ENCODE measurements at regions not wholly inside any gene's neighbourhood (a gene's known extent, or its start where the extent isn't known, plus 50 kb on each side); places are given as distances from the start of the nearest gene placed in this dataset.
"Not testable (repeated sequence)": the region's sequence is repeated elsewhere in the genome, so short reads cannot be mapped to it uniquely, and the experiment has no call there.

DNA sequence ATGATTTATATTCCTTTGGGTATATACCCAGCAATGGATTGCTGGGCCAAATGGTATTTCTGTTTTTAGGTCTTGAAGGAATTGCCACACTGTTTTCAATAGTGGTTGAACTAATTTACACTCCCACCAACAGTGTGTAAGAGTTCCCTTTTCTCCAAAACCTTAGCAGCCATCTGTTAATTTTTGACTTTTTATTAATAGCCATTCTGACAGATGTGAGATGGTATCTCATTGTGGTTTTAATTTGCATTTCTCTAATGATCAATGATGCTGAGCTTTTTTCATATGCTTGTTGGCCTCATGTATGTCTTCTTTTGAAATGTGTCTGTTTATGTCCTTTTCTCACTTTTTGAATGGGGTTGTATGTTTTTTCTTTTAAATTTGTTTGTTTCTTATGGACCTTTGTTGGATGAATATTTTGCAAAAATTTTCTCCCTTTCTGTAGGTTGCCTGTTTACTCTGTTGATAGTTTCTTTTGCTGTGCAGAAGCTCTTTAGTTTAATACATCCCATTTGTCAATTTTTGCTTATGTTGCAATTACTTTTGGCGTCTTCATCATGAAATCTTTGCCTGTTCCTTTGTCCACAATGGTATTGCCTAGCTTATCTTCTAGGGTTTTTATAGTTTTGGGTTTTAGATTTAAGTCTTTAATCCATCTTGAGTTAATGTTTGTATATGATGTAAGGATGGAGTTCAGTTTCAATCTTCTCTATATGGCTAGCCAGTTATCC, 119.7 kb upstream of the XIRP2 start:
- no peak for DNase-seq (ENCODE audit: low read depth in 1 of 2, low spot score in 1 of 2)
- Histone ChIP-seq H3K27ac (replicated peaks) (no peak overlapping the region), H3K27me3 (ENCODE audit: insufficient read depth, poor library complexity, severe bottlenecking) (no peaks in the 10 kb centered on the region), H3K4me3 (replicated peaks; ENCODE audit: insufficient read depth, low read length) (no peak overlapping the region)
- TF ChIP-seq SPI1 (IDR thresholded peaks at IDR 0.05; ENCODE audit: borderline replicate concordance, low read depth) = no peak
- TF ChIP-seq, protein P1, sequence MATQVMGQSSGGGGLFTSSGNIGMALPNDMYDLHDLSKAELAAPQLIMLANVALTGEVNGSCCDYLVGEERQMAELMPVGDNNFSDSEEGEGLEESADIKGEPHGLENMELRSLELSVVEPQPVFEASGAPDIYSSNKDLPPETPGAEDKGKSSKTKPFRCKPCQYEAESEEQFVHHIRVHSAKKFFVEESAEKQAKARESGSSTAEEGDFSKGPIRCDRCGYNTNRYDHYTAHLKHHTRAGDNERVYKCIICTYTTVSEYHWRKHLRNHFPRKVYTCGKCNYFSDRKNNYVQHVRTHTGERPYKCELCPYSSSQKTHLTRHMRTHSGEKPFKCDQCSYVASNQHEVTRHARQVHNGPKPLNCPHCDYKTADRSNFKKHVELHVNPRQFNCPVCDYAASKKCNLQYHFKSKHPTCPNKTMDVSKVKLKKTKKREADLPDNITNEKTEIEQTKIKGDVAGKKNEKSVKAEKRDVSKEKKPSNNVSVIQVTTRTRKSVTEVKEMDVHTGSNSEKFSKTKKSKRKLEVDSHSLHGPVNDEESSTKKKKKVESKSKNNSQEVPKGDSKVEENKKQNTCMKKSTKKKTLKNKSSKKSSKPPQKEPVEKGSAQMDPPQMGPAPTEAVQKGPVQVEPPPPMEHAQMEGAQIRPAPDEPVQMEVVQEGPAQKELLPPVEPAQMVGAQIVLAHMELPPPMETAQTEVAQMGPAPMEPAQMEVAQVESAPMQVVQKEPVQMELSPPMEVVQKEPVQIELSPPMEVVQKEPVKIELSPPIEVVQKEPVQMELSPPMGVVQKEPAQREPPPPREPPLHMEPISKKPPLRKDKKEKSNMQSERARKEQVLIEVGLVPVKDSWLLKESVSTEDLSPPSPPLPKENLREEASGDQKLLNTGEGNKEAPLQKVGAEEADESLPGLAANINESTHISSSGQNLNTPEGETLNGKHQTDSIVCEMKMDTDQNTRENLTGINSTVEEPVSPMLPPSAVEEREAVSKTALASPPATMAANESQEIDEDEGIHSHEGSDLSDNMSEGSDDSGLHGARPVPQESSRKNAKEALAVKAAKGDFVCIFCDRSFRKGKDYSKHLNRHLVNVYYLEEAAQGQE (IDR thresholded peaks at IDR 0.05; ENCODE audit: insufficient replicate concordance, low read depth) = no peak
- no peak for TF ChIP-seq GABPA (IDR thresholded peaks at IDR 0.05; ENCODE audit: low read depth)
- TF ChIP-seq, protein P2, sequence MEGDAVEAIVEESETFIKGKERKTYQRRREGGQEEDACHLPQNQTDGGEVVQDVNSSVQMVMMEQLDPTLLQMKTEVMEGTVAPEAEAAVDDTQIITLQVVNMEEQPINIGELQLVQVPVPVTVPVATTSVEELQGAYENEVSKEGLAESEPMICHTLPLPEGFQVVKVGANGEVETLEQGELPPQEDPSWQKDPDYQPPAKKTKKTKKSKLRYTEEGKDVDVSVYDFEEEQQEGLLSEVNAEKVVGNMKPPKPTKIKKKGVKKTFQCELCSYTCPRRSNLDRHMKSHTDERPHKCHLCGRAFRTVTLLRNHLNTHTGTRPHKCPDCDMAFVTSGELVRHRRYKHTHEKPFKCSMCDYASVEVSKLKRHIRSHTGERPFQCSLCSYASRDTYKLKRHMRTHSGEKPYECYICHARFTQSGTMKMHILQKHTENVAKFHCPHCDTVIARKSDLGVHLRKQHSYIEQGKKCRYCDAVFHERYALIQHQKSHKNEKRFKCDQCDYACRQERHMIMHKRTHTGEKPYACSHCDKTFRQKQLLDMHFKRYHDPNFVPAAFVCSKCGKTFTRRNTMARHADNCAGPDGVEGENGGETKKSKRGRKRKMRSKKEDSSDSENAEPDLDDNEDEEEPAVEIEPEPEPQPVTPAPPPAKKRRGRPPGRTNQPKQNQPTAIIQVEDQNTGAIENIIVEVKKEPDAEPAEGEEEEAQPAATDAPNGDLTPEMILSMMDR (IDR thresholded peaks at IDR 0.05; ENCODE audit: insufficient read depth, low read length) = no peak
- TF ChIP-seq POLR2AphosphoS5 (IDR thresholded peaks at IDR 0.05; ENCODE audit: low read depth) = no peak

DNA sequence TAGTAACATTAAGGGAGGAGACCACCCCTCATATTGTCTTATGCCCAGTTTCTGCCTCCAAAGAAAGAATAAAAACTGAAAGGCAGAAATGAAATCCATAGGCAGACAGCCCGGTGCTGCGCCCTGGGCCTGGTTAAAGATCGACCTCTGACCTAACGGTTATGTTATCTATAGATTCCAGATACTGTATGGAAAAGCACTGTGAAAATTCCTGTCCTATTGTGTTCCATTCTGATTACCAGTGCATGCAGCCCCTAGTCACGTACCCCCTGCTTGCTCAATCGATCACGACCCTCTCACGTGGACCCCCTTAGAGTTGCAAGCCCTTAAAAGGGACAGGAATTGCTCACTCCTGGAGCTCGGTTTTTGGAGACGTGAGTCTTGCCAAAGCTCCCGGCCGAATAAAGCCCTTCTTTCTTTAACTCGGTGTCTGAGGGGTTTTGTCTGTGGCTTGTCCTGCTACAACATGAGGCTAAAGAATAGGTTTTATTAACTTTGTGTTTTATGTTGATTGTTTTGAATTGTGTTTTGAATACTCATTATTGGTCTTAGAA, 121.4 kb upstream of the XIRP2 start:
- not testable (repeated sequence) for H3K27me3 ChIP-seq (ENCODE audit: insufficient read depth, poor library complexity, severe bottlenecking); H3K27ac ChIP-seq (replicated peaks); H3K4me3 ChIP-seq (replicated peaks; ENCODE audit: insufficient read depth, low read length); DNase-seq (ENCODE audit: low read depth in 1 of 2, low spot score in 1 of 2)

DNA sequence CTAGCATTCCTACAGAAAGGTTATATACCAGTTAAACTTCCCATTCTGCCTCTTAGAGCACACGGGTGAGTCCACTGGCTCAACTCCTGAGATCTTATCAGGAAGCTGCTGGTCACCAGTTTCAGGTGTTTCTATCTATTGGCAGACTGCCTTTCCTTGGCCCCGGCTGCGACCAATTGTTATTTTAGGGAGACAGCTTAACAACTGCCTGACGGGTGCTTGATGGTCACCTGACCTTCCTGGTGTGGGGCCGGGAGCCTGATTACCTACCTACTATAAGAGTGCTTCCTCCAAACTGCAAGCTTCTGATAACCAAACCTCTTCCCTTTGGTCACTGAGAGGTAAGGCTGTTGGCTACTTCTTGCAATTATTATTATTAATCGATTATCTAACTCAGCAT, 122.1 kb upstream of the XIRP2 start:
- DNase-seq (ENCODE audit: low read depth in 1 of 2, low spot score in 1 of 2) = no peak
- no peaks in the 10 kb centered on the region for H3K27me3 ChIP-seq (ENCODE audit: insufficient read depth, poor library complexity, severe bottlenecking)
- TF ChIP-seq GABPA (IDR thresholded peaks at IDR 0.05; ENCODE audit: low read depth) (no peak), POLR2AphosphoS5 (IDR thresholded peaks at IDR 0.05; ENCODE audit: low read depth) (no peak), SPI1 (IDR thresholded peaks at IDR 0.05; ENCODE audit: borderline replicate concordance, low read depth) (no peak)
- TF ChIP-seq, protein P1 (IDR thresholded peaks at IDR 0.05; ENCODE audit: insufficient replicate concordance, low read depth) = no peak
- TF ChIP-seq, protein P2 (IDR thresholded peaks at IDR 0.05; ENCODE audit: insufficient read depth, low read length) = no peak
- H3K27ac ChIP-seq (replicated peaks) = no peak overlapping the region
- H3K4me3 ChIP-seq (replicated peaks; ENCODE audit: insufficient read depth, low read length) = no peak overlapping the region

DNA sequence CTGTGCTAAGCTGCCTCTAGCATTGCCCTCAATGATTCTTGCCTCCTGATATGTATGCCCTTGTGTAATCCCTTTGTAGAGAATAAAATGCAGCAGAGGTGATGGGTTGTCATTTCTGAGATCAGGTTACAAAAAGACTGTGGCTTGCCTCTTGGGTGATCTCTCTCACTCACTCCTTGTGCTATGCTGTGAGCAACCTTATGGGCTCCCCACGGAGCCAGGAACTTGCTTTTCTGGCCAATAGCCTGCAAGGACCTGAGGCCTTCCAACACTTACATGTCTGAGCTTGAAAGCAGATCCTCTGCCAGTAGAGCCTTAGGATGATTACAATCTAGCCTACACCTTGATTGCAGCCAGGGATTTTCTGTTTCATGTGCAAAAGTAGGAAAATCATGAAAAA, 123.1 kb upstream of the XIRP2 start:
- no peaks in the 10 kb centered on the region for H3K27me3 ChIP-seq (ENCODE audit: insufficient read depth, poor library complexity, severe bottlenecking)
- no peak for DNase-seq (ENCODE audit: low read depth in 1 of 2, low spot score in 1 of 2)

More for the DNA sequence above, 123.1 kb upstream of the XIRP2 start:
- Histone ChIP-seq H3K4me3 (replicated peaks; ENCODE audit: insufficient read depth, low read length) (no peak overlapping the region), H3K27ac (replicated peaks) (no peak overlapping the region)
- TF ChIP-seq SPI1 (IDR thresholded peaks at IDR 0.05; ENCODE audit: borderline replicate concordance, low read depth) (no peak), POLR2AphosphoS5 (IDR thresholded peaks at IDR 0.05; ENCODE audit: low read depth) (no peak), GABPA (IDR thresholded peaks at IDR 0.05; ENCODE audit: low read depth) (no peak)
- TF ChIP-seq, protein P1 (IDR thresholded peaks at IDR 0.05; ENCODE audit: insufficient replicate concordance, low read depth) = no peak
- TF ChIP-seq, protein P2 (IDR thresholded peaks at IDR 0.05; ENCODE audit: insufficient read depth, low read length) = no peak

Measured in HL-60 (cell line).